GM12864 (cell line): ENCODE measurements at regions not wholly inside any gene's neighbourhood (a gene's known extent, or its start where the extent isn't known, plus 50 kb on each side); places are given as distances from the start of the nearest gene placed in this dataset.

Experiments
- DNase-seq: peaks from one replicate; pipeline ENCODE4 v3.0.0-alpha.2; 2011; ENCODE audit warnings: low read depth
- H3K4me3 ChIP-seq: 2 replicates; pipeline ENCODE4 v1.5.1; 2011; ENCODE audit warnings: mild to moderate bottlenecking, low read depth, low read length, control low read depth
- TF ChIP-seq, protein P1 (sequence below): IDR thresholded peaks from 2 replicates; pipeline ENCODE4 v1.5.1; 2011; ENCODE audit warnings: low read depth, mild to moderate bottlenecking, moderate library complexity, low read length, control low read depth, inconsistent platforms; ENCODE audit errors: missing control alignments

DNA sequence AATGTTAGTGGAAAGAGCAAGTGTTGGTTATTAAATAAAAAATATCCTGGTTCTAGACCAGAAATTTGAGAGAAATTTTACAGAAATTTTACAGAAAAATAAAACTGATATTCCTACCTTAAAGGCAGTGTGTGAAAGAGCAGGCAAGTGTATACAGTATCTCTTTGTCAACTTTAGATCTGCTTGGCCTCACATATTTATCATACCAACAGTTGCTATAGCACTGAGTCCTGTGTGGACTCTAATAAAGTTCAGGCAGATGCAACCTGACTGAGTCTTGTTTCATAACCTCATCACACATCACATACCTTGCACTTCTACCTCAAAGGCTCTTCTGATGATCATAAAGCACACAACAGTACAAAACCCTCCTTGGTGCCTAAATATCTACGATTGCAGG lies 552.4 kb upstream of the PCDH15 start:
- TF ChIP-seq, protein P1, sequence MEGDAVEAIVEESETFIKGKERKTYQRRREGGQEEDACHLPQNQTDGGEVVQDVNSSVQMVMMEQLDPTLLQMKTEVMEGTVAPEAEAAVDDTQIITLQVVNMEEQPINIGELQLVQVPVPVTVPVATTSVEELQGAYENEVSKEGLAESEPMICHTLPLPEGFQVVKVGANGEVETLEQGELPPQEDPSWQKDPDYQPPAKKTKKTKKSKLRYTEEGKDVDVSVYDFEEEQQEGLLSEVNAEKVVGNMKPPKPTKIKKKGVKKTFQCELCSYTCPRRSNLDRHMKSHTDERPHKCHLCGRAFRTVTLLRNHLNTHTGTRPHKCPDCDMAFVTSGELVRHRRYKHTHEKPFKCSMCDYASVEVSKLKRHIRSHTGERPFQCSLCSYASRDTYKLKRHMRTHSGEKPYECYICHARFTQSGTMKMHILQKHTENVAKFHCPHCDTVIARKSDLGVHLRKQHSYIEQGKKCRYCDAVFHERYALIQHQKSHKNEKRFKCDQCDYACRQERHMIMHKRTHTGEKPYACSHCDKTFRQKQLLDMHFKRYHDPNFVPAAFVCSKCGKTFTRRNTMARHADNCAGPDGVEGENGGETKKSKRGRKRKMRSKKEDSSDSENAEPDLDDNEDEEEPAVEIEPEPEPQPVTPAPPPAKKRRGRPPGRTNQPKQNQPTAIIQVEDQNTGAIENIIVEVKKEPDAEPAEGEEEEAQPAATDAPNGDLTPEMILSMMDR, result no peak
- no peak overlapping the region for H3K4me3 ChIP-seq
- no peak for DNase-seq

DNA sequence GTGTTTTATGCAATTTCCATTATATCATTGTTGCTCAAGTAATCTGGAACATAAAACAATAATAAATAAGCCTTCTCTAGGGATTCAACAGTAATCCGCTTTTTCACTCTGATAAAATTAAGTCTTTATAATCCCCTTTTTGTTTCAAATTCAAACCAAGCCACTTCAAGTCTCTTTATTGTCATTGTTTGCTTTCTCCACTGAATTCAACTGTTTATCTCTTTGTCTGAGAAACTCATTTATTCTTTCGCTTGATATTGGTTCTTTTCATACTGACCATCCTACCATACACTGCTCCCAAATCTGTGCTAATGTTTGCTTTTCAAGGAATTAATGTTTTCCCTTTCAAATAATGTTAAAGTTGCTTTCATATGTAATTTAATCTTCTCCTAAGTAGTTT lies 550.4 kb upstream of the PCDH15 start:
- TF ChIP-seq, protein P1, result no peak
- DNase-seq, result no peak
- no peak overlapping the region for H3K4me3 ChIP-seq

DNA sequence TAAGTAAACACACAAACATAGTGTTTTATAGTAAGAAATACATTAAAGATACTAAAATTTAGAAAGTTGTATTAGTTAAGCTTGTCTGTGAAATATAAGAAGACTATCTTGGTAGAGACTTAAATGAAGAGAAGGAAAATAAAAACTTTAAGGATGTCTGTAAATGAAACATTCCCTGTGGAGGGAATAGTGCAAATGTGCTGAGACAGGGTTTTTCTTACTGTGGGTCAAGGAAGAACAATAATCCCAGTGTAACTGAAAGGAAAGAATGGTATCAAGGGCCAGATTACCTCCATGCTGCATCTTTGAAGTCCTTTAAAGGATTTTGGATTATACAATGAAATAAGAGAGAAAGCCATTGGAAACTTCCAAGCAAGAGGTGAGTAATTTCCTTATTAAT lies 547.5 kb upstream of the PCDH15 start:
- DNase-seq, result no peak

GRCh38 chr10:55330486-55330885 lies 529.5 kb upstream of the PCDH15 start:
- TF ChIP-seq, protein P1, result no peak
- no peak for DNase-seq
- H3K4me3 ChIP-seq, result no peak overlapping the region

More for the DNA sequence above, 547.5 kb upstream of the PCDH15 start:
- TF ChIP-seq, protein P1, result no peak
- no peak overlapping the region for H3K4me3 ChIP-seq

DNA sequence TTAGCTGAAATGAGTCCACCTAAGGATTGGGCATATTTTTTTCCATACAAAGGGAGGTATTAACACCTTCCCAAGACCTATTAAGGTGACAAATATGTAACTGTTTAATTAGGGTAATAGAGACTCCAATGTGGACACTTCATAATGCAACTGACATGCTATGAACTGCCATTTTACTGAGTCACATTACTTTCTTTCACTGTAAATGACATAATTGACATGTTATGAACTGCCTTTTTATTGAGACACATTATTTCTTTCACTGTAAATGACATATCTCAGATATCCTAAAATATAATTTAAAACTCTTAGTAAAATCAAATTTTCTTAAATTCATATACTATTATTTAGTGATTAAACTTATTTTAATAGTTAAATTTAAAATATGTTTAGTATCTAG lies 528.8 kb upstream of the PCDH15 start:
- TF ChIP-seq, protein P1, result no peak
- H3K4me3 ChIP-seq, result no peak overlapping the region
- DNase-seq, result no peak

GRCh38 chr10:55320187-55320700 lies 519.2 kb upstream of the PCDH15 start:
- TF ChIP-seq, protein P1, result no peak
- H3K4me3 ChIP-seq, result no peak overlapping the region
- DNase-seq, result no peak

GRCh38 chr10:55311848-55312635 lies 511.0 kb upstream of the PCDH15 start:
- TF ChIP-seq, protein P1, result no peak
- no peak for DNase-seq
- no peak overlapping the region for H3K4me3 ChIP-seq
